ENCODE measurements at regions not wholly inside any gene's neighbourhood (a gene's known extent, or its start where the extent isn't known, plus 50 kb on each side); places are given as distances from the start of the nearest gene placed in this dataset.

DNA sequence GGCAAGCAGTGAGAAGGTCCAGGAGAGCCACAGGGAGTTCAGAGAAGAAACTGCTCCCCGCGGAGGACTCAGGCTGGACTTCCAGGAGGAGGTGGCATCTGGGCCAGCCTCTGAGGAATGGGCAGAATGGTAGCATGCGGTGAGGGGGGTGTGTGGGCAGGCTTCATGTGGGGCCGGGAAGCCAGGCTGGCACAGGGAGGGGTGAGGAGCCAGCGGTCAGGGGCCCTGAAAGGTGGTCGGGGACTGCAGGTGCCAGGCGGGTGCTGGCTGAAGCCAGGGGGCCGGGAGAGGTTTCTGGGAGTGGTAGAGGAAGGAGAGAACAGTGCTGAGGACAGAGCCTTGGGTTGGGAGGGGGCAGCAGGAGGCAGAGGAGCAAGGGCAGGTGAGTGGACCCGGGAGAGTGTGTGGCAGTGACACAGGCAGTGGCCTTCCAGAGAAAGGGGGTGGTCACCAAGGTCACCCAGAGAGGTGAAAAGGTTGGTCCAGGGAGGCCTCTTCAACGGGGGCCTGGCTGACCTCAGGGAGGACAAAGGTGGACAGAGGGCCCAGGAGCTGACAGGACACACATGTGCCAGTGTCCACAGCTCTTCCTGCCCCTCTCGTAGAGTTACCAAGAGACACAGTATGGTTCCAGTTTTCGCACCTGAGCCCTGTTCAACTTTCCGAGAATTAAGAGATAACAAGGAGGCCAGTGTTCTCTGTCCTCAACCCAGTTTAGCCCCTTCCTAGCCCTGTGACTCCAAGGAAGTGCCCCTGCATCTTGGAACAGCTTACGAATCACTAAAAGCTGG lies 101.2 kb upstream of the ASB18 start:
- intact Hi-C loops (cut with DNase I) = no loop called here
- Histone ChIP-seq H3K4me3 (no peak overlapping the region), H3K27ac (no peak overlapping the region), H3K27me3 (no peaks in the 10 kb centered on the region), H3K4me1 (peaks cover 4% of the 10 kb centered on the region), H3K9me3 (no peaks in the 10 kb centered on the region), H3K36me3 (replicated peaks in 1 of 2; ENCODE audit: insufficient read depth in 1 of 2, low read depth in 2 of 2) (no peaks in the 10 kb centered on the region)
- whole genome bisulfite sequencing, 2 donors = 62 to 74% methylated on average over 13 to 14 of the region's 14 CpGs
- no peak for ATAC-seq
- no peak for DNase-seq
- TF ChIP-seq POLR2A (IDR thresholded peaks at IDR 0.05) = no peak
- TF ChIP-seq, protein P1, sequence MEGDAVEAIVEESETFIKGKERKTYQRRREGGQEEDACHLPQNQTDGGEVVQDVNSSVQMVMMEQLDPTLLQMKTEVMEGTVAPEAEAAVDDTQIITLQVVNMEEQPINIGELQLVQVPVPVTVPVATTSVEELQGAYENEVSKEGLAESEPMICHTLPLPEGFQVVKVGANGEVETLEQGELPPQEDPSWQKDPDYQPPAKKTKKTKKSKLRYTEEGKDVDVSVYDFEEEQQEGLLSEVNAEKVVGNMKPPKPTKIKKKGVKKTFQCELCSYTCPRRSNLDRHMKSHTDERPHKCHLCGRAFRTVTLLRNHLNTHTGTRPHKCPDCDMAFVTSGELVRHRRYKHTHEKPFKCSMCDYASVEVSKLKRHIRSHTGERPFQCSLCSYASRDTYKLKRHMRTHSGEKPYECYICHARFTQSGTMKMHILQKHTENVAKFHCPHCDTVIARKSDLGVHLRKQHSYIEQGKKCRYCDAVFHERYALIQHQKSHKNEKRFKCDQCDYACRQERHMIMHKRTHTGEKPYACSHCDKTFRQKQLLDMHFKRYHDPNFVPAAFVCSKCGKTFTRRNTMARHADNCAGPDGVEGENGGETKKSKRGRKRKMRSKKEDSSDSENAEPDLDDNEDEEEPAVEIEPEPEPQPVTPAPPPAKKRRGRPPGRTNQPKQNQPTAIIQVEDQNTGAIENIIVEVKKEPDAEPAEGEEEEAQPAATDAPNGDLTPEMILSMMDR (IDR thresholded peaks at IDR 0.05) = no peak

GRCh38 chr2:236366049-236366387 lies 101.8 kb upstream of the ASB18 start:
- TF ChIP-seq, protein P1 (IDR thresholded peaks at IDR 0.05) = no peak
- TF ChIP-seq POLR2A (IDR thresholded peaks at IDR 0.05) = no peak
- 48 to 79% methylated on average over 7 of the region's 7 CpGs for WGBS, 2 donors
- H3K27me3 ChIP-seq = no peaks in the 10 kb centered on the region
- no peaks in the 10 kb centered on the region for H3K36me3 ChIP-seq (replicated peaks in 1 of 2; ENCODE audit: insufficient read depth in 1 of 2, low read depth in 2 of 2)
- no peak overlapping the region for H3K4me3 ChIP-seq
- DNase-seq (no peak), ATAC-seq (no peak)
- no peak overlapping the region for H3K27ac ChIP-seq
- H3K9me3 ChIP-seq = no peaks in the 10 kb centered on the region
- peaks cover 4% of the 10 kb centered on the region for H3K4me1 ChIP-seq
- intact Hi-C loops (cut with DNase I) = no loop called here

DNA sequence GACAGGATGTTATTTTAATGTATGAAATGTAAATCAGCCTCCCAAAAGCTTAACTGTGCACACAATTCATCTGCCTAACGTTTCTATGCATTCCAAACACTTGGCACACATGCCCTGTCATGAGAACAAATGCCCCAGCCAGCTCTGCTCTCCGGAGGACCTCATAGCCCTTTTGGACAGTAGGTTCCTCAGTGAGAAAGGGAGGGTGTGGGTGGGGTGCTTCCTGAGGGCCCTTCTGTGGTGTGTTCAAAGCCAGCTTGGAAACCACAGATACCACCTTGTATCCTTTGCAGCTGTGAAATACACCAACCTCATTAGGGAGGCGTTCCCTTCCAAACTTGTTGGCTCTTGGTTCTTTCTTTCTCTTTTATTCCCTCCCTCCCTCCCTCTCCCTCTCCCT lies 102.2 kb upstream of the ASB18 start:
- DNase-seq = no peak
- TF ChIP-seq POLR2A (IDR thresholded peaks at IDR 0.05) = no peak
- TF ChIP-seq, protein P1 (IDR thresholded peaks at IDR 0.05) = no peak
- no peak for ATAC-seq
- no peak overlapping the region for H3K4me3 ChIP-seq
- H3K4me1 ChIP-seq = peaks cover 4% of the 10 kb centered on the region
- no peaks in the 10 kb centered on the region for H3K9me3 ChIP-seq
- H3K27me3 ChIP-seq = no peaks in the 10 kb centered on the region
- no peak overlapping the region for H3K27ac ChIP-seq
- no peaks in the 10 kb centered on the region for H3K36me3 ChIP-seq (replicated peaks in 1 of 2; ENCODE audit: insufficient read depth in 1 of 2, low read depth in 2 of 2)
- intact Hi-C loops (cut with DNase I) = no loop called here
- WGBS, 2 donors = 43 to 48% methylated on average over 3 of the region's 3 CpGs

DNA sequence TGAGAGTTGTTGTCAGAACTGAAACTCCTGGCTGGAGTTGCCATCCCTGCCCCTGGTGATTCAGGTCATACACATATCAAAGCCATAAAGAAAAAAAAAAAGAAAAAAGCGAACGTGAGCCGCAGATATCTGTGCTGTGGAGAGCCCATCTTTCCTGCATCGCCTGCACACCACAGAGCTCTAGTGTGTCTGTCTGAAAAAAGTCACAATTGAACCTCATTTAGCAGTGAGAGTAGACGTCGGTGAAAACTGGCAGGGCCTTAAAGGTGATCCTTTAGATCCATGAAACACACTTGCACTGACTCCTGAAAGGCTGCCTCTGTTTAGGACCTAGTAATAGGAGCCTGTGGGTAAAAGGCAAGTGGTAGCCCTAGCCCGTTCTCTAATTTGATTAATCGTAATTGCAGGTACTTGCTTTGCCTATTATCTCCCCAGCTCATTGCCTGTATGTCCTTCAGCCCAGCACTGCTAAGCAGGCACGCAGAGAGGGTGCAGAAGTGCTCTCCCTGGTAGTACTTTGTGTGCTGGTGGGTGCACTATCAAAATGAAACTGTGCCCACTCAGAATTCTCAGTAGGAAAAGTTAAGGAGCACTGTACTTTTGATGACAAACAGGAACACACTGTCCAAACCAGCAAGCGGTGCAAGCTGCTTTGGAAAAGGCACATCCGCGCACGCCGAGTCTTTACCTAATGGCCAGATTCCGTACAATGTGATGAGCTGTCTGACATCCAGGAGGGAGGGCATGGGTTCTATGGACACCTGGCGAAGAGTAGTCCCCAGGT lies 103.5 kb upstream of the ASB18 start:
- no peak overlapping the region for H3K27ac ChIP-seq
- H3K4me3 ChIP-seq = no peak overlapping the region
- WGBS, 2 donors = 69 to 77% methylated on average over 16 of the region's 16 CpGs
- ATAC-seq (no peak), DNase-seq (no peak)
- no peaks in the 10 kb centered on the region for H3K9me3 ChIP-seq
- TF ChIP-seq, protein P1 (IDR thresholded peaks at IDR 0.05) = no peak
- TF ChIP-seq POLR2A (IDR thresholded peaks at IDR 0.05) = no peak
- peaks cover 4% of the 10 kb centered on the region for H3K4me1 ChIP-seq
- no peaks in the 10 kb centered on the region for H3K36me3 ChIP-seq (replicated peaks in 1 of 2; ENCODE audit: insufficient read depth in 1 of 2, low read depth in 2 of 2)
- intact Hi-C loops (cut with DNase I) = no loop called here
- H3K27me3 ChIP-seq = no peaks in the 10 kb centered on the region

Measured in body of pancreas (tissue), 4 donors.